A549 (cell line): ENCODE measurements at regions not wholly inside any gene's neighbourhood (a gene's known extent, or its start where the extent isn't known, plus 50 kb on each side); places are given as distances from the start of the nearest gene placed in this dataset.

Source experiments
- CHD4 ChIP-seq: fragments of 200-600 bp; sonication (generic); IDR thresholded peaks from 2 replicates; pipeline ENCODE4 v1.6.1; 2016; ENCODE audit warnings: antibody characterized with exemption, mild to moderate bottlenecking, borderline replicate concordance
- EP300 ChIP-seq, 2 experiments: fragments of >200 bp; sonication (Bioruptor Twin); formaldehyde crosslinking; IDR thresholded peaks; 2 replicates in 1 of 2; 3 replicates in 1 of 2; pipeline ENCODE4 v1.6.1; 2016 to 2017
- HDAC2 ChIP-seq: fragments of 200-600 bp; sonication (generic); IDR thresholded peaks from 2 replicates; pipeline ENCODE4 v1.6.1; 2016
- NFE2L2 ChIP-seq: fragments of 150-350 bp; conservative IDR thresholded peaks from 2 replicates; pipeline ENCODE4 v1.6.1; 2014; ENCODE audit warnings: low read length
- POLR2A ChIP-seq: IDR thresholded peaks from 2 replicates; pipeline ENCODE4 v1.6.1; 2012; ENCODE audit warnings: mild to moderate bottlenecking, low read length
- POLR2AphosphoS2 ChIP-seq: conservative IDR thresholded peaks from 2 replicates; pipeline ENCODE4 v1.6.1; 2012; ENCODE audit warnings: low read length, improper control_type of control experiment, inconsistent platforms
- RAD21 ChIP-seq, 2 experiments: fragments of >200 bp in 1 of 2; sonication (Bioruptor Twin) in 1 of 2; formaldehyde crosslinking in 1 of 2; IDR thresholded peaks in 1 of 2; conservative IDR thresholded peaks in 1 of 2; 2 replicates in 1 of 2; 3 replicates in 1 of 2; pipeline ENCODE4 v1.6.1; 2012 to 2018; ENCODE audit warnings: inconsistent platforms in 1 of 2
- RCOR1 ChIP-seq: fragments of 150-350 bp; IDR thresholded peaks from 2 replicates; pipeline ENCODE4 v1.6.1; 2014; ENCODE audit warnings: antibody characterized with exemption, low read length, low read depth
- TF ChIP-seq, protein P1 (sequence below): fragments of >200 bp; sonication (Bioruptor Twin); formaldehyde crosslinking; IDR thresholded peaks from 3 replicates; pipeline ENCODE4 v1.5.1; 2016
- TF ChIP-seq, protein P2 (sequence below): IDR thresholded peaks from 2 replicates; pipeline ENCODE4 v1.6.1; 2012; ENCODE audit warnings: low read depth, borderline replicate concordance
- TF ChIP-seq, protein P3 (sequence below): fragments of 150-350 bp; IDR thresholded peaks from 2 replicates; pipeline ENCODE4 v1.6.1; 2014; ENCODE audit warnings: low read depth, mild to moderate bottlenecking, low read length

DNA sequence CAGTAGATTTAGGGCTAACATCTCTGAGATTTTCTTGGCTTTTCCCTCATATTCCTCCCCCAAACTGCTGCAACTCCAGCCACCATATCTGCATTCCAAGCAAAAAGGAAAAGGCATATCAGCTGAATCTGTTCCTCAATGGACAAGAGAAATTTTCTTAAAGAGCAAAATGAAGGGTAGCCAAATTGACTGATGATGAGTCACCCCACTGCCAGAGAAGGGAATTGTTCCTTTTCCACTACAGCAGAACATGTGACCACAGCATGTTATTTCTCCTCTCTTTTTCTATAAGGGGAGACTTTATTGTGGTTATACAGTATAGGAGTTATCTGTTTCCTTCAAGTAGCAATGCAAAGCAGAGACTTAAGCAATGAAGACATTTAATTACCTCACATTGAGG lies 172.5 kb downstream of the MTHFS start:
- TF ChIP-seq, protein P1, sequence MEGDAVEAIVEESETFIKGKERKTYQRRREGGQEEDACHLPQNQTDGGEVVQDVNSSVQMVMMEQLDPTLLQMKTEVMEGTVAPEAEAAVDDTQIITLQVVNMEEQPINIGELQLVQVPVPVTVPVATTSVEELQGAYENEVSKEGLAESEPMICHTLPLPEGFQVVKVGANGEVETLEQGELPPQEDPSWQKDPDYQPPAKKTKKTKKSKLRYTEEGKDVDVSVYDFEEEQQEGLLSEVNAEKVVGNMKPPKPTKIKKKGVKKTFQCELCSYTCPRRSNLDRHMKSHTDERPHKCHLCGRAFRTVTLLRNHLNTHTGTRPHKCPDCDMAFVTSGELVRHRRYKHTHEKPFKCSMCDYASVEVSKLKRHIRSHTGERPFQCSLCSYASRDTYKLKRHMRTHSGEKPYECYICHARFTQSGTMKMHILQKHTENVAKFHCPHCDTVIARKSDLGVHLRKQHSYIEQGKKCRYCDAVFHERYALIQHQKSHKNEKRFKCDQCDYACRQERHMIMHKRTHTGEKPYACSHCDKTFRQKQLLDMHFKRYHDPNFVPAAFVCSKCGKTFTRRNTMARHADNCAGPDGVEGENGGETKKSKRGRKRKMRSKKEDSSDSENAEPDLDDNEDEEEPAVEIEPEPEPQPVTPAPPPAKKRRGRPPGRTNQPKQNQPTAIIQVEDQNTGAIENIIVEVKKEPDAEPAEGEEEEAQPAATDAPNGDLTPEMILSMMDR: no peak
- no peak for TF ChIP-seq RAD21 (conservative IDR thresholded peaks at IDR 0.05 in 1 of 2, IDR thresholded peaks at IDR 0.05 in 1 of 2)
- TF ChIP-seq CHD4: no peak
- TF ChIP-seq EP300 (IDR thresholded peaks at IDR 0.05): no peak
- TF ChIP-seq RCOR1: no peak
- TF ChIP-seq POLR2A: no peak
- no peak for TF ChIP-seq HDAC2
- TF ChIP-seq, protein P2, sequence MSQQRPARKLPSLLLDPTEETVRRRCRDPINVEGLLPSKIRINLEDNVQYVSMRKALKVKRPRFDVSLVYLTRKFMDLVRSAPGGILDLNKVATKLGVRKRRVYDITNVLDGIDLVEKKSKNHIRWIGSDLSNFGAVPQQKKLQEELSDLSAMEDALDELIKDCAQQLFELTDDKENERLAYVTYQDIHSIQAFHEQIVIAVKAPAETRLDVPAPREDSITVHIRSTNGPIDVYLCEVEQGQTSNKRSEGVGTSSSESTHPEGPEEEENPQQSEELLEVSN: no peak
- no peak for TF ChIP-seq POLR2AphosphoS2
- TF ChIP-seq, protein P3, sequence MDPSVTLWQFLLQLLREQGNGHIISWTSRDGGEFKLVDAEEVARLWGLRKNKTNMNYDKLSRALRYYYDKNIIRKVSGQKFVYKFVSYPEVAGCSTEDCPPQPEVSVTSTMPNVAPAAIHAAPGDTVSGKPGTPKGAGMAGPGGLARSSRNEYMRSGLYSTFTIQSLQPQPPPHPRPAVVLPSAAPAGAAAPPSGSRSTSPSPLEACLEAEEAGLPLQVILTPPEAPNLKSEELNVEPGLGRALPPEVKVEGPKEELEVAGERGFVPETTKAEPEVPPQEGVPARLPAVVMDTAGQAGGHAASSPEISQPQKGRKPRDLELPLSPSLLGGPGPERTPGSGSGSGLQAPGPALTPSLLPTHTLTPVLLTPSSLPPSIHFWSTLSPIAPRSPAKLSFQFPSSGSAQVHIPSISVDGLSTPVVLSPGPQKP: no peak
- no peak for TF ChIP-seq NFE2L2
